ENCODE measurements at regions not wholly inside any gene's neighbourhood (a gene's known extent, or its start where the extent isn't known, plus 50 kb on each side); places are given as distances from the start of the nearest gene placed in this dataset.

- no peaks in the 10 kb centered on the region for H3K4me1 ChIP-seq (ENCODE audit: insufficient read depth, low read length, poor library complexity, severe bottlenecking)
- H3K4me2 ChIP-seq (ENCODE audit: low read depth, low read length, poor library complexity, severe bottlenecking): no peak overlapping the region
- H3K79me2 ChIP-seq (ENCODE audit: insufficient read depth, low read length): no peaks in the 10 kb centered on the region
- no peaks in the 10 kb centered on the region for H4K20me1 ChIP-seq (ENCODE audit: insufficient read depth, low read length, poor library complexity, severe bottlenecking)
- H3K9me2 ChIP-seq (replicated peaks; ENCODE audit: low read depth, low read length): no peaks in the 10 kb centered on the region
- TF ChIP-seq CTCF (conservative IDR thresholded peaks at IDR 0.05; ENCODE audit: low read length) (no peak), EZH2phosphoT487 (IDR thresholded peaks at IDR 0.05; ENCODE audit: borderline replicate concordance) (no peak)
- no peak overlapping the region for H3K4me3 ChIP-seq (ENCODE audit: low read length, poor library complexity, severe bottlenecking)
- no peaks in the 10 kb centered on the region for H3F3A ChIP-seq (ENCODE audit: low read depth)
- H3K9ac ChIP-seq (ENCODE audit: low read depth, low read length, poor library complexity, severe bottlenecking): no peak overlapping the region
- H3K27me3 ChIP-seq (ENCODE audit: insufficient read depth, low read length, poor library complexity, severe bottlenecking): no peaks in the 10 kb centered on the region
- no peaks in the 10 kb centered on the region for H3K9me3 ChIP-seq (ENCODE audit: insufficient read depth, low read depth, low read length)
- no peak overlapping the region for H2AFZ ChIP-seq (ENCODE audit: low read length)
- H3K36me3 ChIP-seq (ENCODE audit: insufficient read depth, low read length): no peaks in the 10 kb centered on the region
Observed at GRCh38 chr1:238409191-238409850, 518.6 kb upstream of the ZP4 start.

- Histone ChIP-seq H3K4me2 (ENCODE audit: low read depth, low read length, poor library complexity, severe bottlenecking) (no peak overlapping the region), H3K4me1 (ENCODE audit: insufficient read depth, low read length, poor library complexity, severe bottlenecking) (no peaks in the 10 kb centered on the region), H3F3A (ENCODE audit: low read depth) (no peaks in the 10 kb centered on the region)
Observed at GRCh38 chr1:238408737-238409136, 518.0 kb upstream of the ZP4 start.

DNA sequence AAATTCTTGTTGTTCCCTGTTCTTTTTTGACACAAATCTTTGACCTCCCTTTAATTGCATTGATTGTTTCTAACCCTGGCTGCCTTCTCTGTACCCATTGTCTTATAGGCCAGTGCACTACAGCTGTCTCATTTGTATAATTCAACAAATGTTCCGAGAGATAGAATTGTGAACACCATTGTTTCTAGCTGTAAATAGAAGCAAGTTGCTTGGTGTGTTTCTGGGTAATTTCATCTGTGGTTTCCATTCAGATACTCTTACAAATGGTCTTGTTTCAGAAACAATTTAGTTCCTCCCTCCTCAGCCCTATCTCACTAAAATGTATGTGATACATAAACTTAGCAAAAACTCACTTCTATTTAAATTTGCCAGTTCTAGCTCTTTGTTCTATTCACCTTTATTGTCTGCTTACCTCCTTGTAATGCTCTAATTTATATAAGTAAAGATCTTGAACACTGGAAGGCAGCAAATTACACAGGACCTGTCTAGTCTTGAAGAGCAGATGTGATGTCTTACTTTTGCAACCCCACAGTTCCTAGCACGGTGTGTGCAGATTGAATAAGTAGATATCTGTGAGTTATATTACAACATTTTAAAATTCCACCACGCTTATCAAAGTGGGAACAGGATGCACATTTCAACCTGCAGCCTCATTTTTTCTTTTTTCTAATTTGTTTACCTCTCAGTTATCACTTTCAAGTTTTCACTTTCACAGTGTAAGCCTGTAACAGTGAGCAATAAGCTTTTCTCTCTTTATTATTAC is 515.6 kb upstream of the ZP4 start:
- Histone ChIP-seq H3K9me3 (ENCODE audit: insufficient read depth, low read depth, low read length) (no peaks in the 10 kb centered on the region), H3K79me2 (ENCODE audit: insufficient read depth, low read length) (no peaks in the 10 kb centered on the region), H3K4me1 (ENCODE audit: insufficient read depth, low read length, poor library complexity, severe bottlenecking) (no peaks in the 10 kb centered on the region), H3K9ac (ENCODE audit: low read depth, low read length, poor library complexity, severe bottlenecking) (no peak overlapping the region), H2AFZ (ENCODE audit: low read length) (no peak overlapping the region), H3K27me3 (ENCODE audit: insufficient read depth, low read length, poor library complexity, severe bottlenecking) (no peaks in the 10 kb centered on the region), H3K4me2 (ENCODE audit: low read depth, low read length, poor library complexity, severe bottlenecking) (no peak overlapping the region), H3K36me3 (ENCODE audit: insufficient read depth, low read length) (no peaks in the 10 kb centered on the region), H3K9me2 (replicated peaks; ENCODE audit: low read depth, low read length) (no peaks in the 10 kb centered on the region), H4K20me1 (ENCODE audit: insufficient read depth, low read length, poor library complexity, severe bottlenecking) (no peaks in the 10 kb centered on the region), H3F3A (ENCODE audit: low read depth) (no peaks in the 10 kb centered on the region), H3K4me3 (ENCODE audit: low read length, poor library complexity, severe bottlenecking) (no peak overlapping the region)
- TF ChIP-seq EZH2phosphoT487 (IDR thresholded peaks at IDR 0.05; ENCODE audit: borderline replicate concordance) (no peak), CTCF (conservative IDR thresholded peaks at IDR 0.05; ENCODE audit: low read length) (no peak)

More at GRCh38 chr1:238408737-238409136, 518.0 kb upstream of the ZP4 start:
- Histone ChIP-seq H3K9me3 (ENCODE audit: insufficient read depth, low read depth, low read length) (no peaks in the 10 kb centered on the region), H3K79me2 (ENCODE audit: insufficient read depth, low read length) (no peaks in the 10 kb centered on the region), H3K9me2 (replicated peaks; ENCODE audit: low read depth, low read length) (no peaks in the 10 kb centered on the region), H3K9ac (ENCODE audit: low read depth, low read length, poor library complexity, severe bottlenecking) (no peak overlapping the region), H4K20me1 (ENCODE audit: insufficient read depth, low read length, poor library complexity, severe bottlenecking) (no peaks in the 10 kb centered on the region), H3K27me3 (ENCODE audit: insufficient read depth, low read length, poor library complexity, severe bottlenecking) (no peaks in the 10 kb centered on the region), H3K36me3 (ENCODE audit: insufficient read depth, low read length) (no peaks in the 10 kb centered on the region), H3K4me3 (ENCODE audit: low read length, poor library complexity, severe bottlenecking) (no peak overlapping the region), H2AFZ (ENCODE audit: low read length) (no peak overlapping the region)
- TF ChIP-seq CTCF (conservative IDR thresholded peaks at IDR 0.05; ENCODE audit: low read length) (no peak), EZH2phosphoT487 (IDR thresholded peaks at IDR 0.05; ENCODE audit: borderline replicate concordance) (no peak)
